Gastrocnemius medialis (tissue), 4 donors: ENCODE measurements at regions not wholly inside any gene's neighbourhood (a gene's known extent, or its start where the extent isn't known, plus 50 kb on each side); places are given as distances from the start of the nearest gene placed in this dataset.

Experiments
- CTCF ChIP-seq, 5 experiments: fragments of 450-650 bp in 3 of 5; fragments of 200-600 bp in 2 of 5; sonication (generic) in 2 of 5; IDR thresholded peaks in 4 of 5; conservative IDR thresholded peaks in 1 of 5; 1 replicate in 4 of 5; 2 replicates in 1 of 5; pipeline ENCODE4 v1.5.1; 2016 to 2019; ENCODE audit warnings: antibody characterized with exemption in 5 of 5, mild to moderate bottlenecking in 3 of 5, moderate library complexity in 3 of 5
- POLR2A ChIP-seq, 2 donors: fragments of 450-650 bp; IDR thresholded peaks; one replicate each; pipeline ENCODE4 v1.6.1; 2017; ENCODE audit warnings: antibody characterized with exemption in 2 of 2, mild to moderate bottlenecking in 2 of 2, moderate library complexity in 2 of 2

- TF ChIP-seq CTCF (IDR thresholded peaks at IDR 0.05 in 4 of 5, conservative IDR thresholded peaks at IDR 0.05 in 1 of 5) (no peak), POLR2A (IDR thresholded peaks at IDR 0.05) (no peak)
These were observed 116.6 kb upstream of the FOXP2 start for GRCh38 chr7:114298011-114298410.
